DOHH2 (cell line): ENCODE measurements at regions not wholly inside any gene's neighbourhood (a gene's known extent, or its start where the extent isn't known, plus 50 kb on each side); places are given as distances from the start of the nearest gene placed in this dataset.

ENCODE experiments used
- H3F3A ChIP-seq: fragments of 200-600 bp; sonication (generic), shearing (Covaris generic); 2 replicates; pipeline ENCODE4 v1.6.0; 2016; ENCODE audit warnings: antibody characterized with exemption, mild to moderate bottlenecking; ENCODE audit not compliant: control insufficient read depth, insufficient read depth
- H3K27ac ChIP-seq: fragments of 200-600 bp; sonication (generic); 2 replicates; pipeline ENCODE4 v1.5.1; 2014; ENCODE audit warnings: low read depth, mild to moderate bottlenecking, low read length, moderate library complexity
- H3K27me3 ChIP-seq: fragments of 200-600 bp; sonication (generic); 2 replicates; pipeline ENCODE4 v1.6.1; 2014; ENCODE audit warnings: mild to moderate bottlenecking, low read length, mixed read lengths; ENCODE audit not compliant: control insufficient read depth
- H3K36me3 ChIP-seq: fragments of 200-600 bp; sonication (generic); 2 replicates; pipeline ENCODE4 v1.6.1; 2014; ENCODE audit warnings: mild to moderate bottlenecking, low read length, moderate library complexity, mixed read lengths; ENCODE audit not compliant: control insufficient read depth
- H3K4me1 ChIP-seq: fragments of 200-600 bp; sonication (generic); 2 replicates; pipeline ENCODE4 v1.6.1; 2014; ENCODE audit warnings: mild to moderate bottlenecking, low read length, mixed read lengths; ENCODE audit not compliant: control insufficient read depth
- H3K4me2 ChIP-seq: fragments of 200-600 bp; sonication (generic); 2 replicates; pipeline ENCODE4 v1.6.0; 2014; ENCODE audit warnings: mild to moderate bottlenecking, low read length, moderate library complexity
- H3K4me3 ChIP-seq: fragments of 200-600 bp; sonication (generic); 2 replicates; pipeline ENCODE4 v1.5.1; 2014; ENCODE audit warnings: mild to moderate bottlenecking, low read length, mixed read lengths
- H3K79me2 ChIP-seq: fragments of 200-600 bp; sonication (generic); 2 replicates; pipeline ENCODE4 v1.6.1; 2014; ENCODE audit warnings: mild to moderate bottlenecking, low read length, mixed read lengths; ENCODE audit not compliant: control insufficient read depth
- H3K9me2 ChIP-seq: fragments of 200-600 bp; sonication (generic); replicated peaks from 2 replicates; pipeline ENCODE4 v1.6.1; 2014; ENCODE audit warnings: mild to moderate bottlenecking, low read length, mixed read lengths; ENCODE audit not compliant: control insufficient read depth
- H3K9me3 ChIP-seq: fragments of 200-600 bp; sonication (generic); 2 replicates; pipeline ENCODE4 v1.6.1; 2014; ENCODE audit warnings: antibody characterized with exemption, low read length, mixed read lengths; ENCODE audit not compliant: control insufficient read depth, insufficient read depth
- H4K20me1 ChIP-seq: fragments of 200-600 bp; sonication (generic); 2 replicates; pipeline ENCODE4 v1.6.0; 2014; ENCODE audit warnings: low read depth, mild to moderate bottlenecking, antibody characterized with exemption, low read length, moderate library complexity; ENCODE audit not compliant: control insufficient read depth, insufficient read depth
- CTCF ChIP-seq: fragments of 200-600 bp; sonication (generic); IDR thresholded peaks from one replicate; pipeline ENCODE4 v1.5.1; 2014; ENCODE audit warnings: antibody characterized with exemption, mild to moderate bottlenecking, low read depth, low read length; ENCODE audit not compliant: poor library complexity, severe bottlenecking
- EZH2phosphoT487 ChIP-seq: fragments of 200-600 bp; sonication (generic); IDR thresholded peaks from 2 replicates; pipeline ENCODE4 v1.6.1; 2017; ENCODE audit warnings: borderline replicate concordance, mild to moderate bottlenecking, antibody characterized with exemption, low read length, moderate library complexity, mixed read lengths

GRCh38 chr6:12570461-12571030 lies 146.0 kb upstream of the PHACTR1 start:
- H3K27ac ChIP-seq = no peak overlapping the region

GRCh38 chr6:12572896-12573827 lies 143.4 kb upstream of the PHACTR1 start:
- no peak overlapping the region for H3K4me3 ChIP-seq
- no peaks in the 10 kb centered on the region for H3K27me3 ChIP-seq
- H3K9me3 ChIP-seq = peaks cover 4% of the 10 kb centered on the region; the same call in 1 of the 2 replicates
- no peaks in the 10 kb centered on the region for H4K20me1 ChIP-seq
- TF ChIP-seq EZH2phosphoT487 (no peak), CTCF (no peak)
- no peak overlapping the region for H3K4me2 ChIP-seq
- H3K36me3 ChIP-seq = no peaks in the 10 kb centered on the region
- H3K9me2 ChIP-seq = no peaks in the 10 kb centered on the region
- H3K4me1 ChIP-seq = no peaks in the 10 kb centered on the region
- H3K27ac ChIP-seq = no peak overlapping the region
- no peaks in the 10 kb centered on the region for H3F3A ChIP-seq
- no peaks in the 10 kb centered on the region for H3K79me2 ChIP-seq

More at GRCh38 chr6:12570461-12571030, 146.0 kb upstream of the PHACTR1 start:
- Histone ChIP-seq H3K9me3 (peaks cover 4% of the 10 kb centered on the region; the same call in 1 of the 2 replicates), H3K36me3 (no peaks in the 10 kb centered on the region), H3K9me2 (no peaks in the 10 kb centered on the region), H3K4me1 (no peaks in the 10 kb centered on the region), H3K4me2 (no peak overlapping the region), H4K20me1 (no peaks in the 10 kb centered on the region), H3K4me3 (no peak overlapping the region), H3K27me3 (no peaks in the 10 kb centered on the region), H3K79me2 (no peaks in the 10 kb centered on the region), H3F3A (no peaks in the 10 kb centered on the region)
- TF ChIP-seq EZH2phosphoT487 = no peak
- no peak for TF ChIP-seq CTCF

GRCh38 chr6:12575961-12576360 lies 140.6 kb upstream of the PHACTR1 start:
- Histone ChIP-seq H3K4me2 (no peak overlapping the region), H3K9me3 (peaks cover 4% of the 10 kb centered on the region; the same call in 1 of the 2 replicates), H3K27ac (no peak overlapping the region), H3K36me3 (no peaks in the 10 kb centered on the region), H3K79me2 (no peaks in the 10 kb centered on the region), H3F3A (no peaks in the 10 kb centered on the region), H3K27me3 (no peaks in the 10 kb centered on the region), H3K4me1 (no peaks in the 10 kb centered on the region), H3K9me2 (no peaks in the 10 kb centered on the region), H4K20me1 (no peaks in the 10 kb centered on the region), H3K4me3 (no peak overlapping the region)
- TF ChIP-seq CTCF (no peak), EZH2phosphoT487 (no peak)
